GM21528 (cell line): ENCODE measurements at regions not wholly inside any gene's neighbourhood (a gene's known extent, or its start where the extent isn't known, plus 50 kb on each side); places are given as distances from the start of the nearest gene placed in this dataset.
"Not testable (repeated sequence)": the region's sequence is repeated elsewhere in the genome, so short reads cannot be mapped to it uniquely, and the experiment has no call there.

Experiments used
- ATAC-seq: cut with Tn5 transposase; IDR thresholded peaks from one replicate; pipeline ENCODE4 v1.9.1; 2021; ENCODE audit warnings: mild to moderate bottlenecking, moderate library complexity; ENCODE audit not compliant: unreplicated experiment, low FRiP score

- ATAC-seq = no peak
These were observed 152.9 kb upstream of the PITX1 start for GRCh38 chr5:135186662-135187522.

- ATAC-seq = no peak
These were observed 151.5 kb upstream of the PITX1 start for GRCh38 chr5:135185481-135186065.

DNA sequence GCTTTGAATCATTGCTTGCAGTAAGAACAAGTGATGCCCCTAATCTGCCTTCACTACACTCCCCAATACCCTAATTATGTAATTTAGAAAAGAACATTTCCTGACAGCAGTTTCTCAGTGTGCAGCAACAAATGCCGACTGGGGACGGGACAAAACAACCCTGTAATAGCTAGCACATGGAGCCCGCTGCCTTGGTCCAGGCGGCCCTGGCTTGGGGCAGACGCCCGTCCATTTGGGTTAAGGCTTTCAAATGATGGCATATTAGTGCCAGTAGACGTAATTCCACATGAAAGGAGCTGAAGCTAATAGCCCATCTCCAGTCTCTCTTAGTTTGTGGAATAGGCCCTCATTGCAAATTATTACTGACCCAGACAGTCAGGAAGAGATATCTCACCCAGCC lies 150.6 kb upstream of the PITX1 start:
- no peak for ATAC-seq

- no peak for ATAC-seq
These were observed 149.4 kb upstream of the PITX1 start for GRCh38 chr5:135183464-135183863.

GRCh38 chr5:135182675-135183074 lies 148.6 kb upstream of the PITX1 start:
- no peak for ATAC-seq

DNA sequence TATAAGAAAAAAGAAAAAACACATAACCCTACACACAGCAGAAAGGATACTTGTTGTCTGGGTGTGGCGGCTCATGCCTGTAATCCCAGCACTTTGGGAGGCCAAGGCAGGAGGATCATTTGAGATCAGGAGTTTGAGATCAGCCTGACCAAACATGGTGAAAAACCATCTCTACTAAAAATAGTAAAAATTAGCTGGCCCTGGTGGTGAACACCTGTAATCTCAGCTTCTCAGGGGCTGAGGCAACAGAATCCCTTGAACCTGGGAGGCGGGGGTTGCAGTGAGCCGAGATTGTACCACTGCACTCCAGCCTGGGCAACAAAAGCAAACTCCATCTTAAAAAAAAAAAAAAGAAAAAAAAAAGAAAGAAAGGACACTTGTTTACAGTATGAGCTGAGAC lies 147.6 kb upstream of the PITX1 start:
- ATAC-seq = no peak

- ATAC-seq = no peak
These were observed 145.4 kb upstream of the PITX1 start for GRCh38 chr5:135179308-135179980.

- no peak for ATAC-seq
These were observed 144.6 kb upstream of the PITX1 start for GRCh38 chr5:135178476-135179155.

DNA sequence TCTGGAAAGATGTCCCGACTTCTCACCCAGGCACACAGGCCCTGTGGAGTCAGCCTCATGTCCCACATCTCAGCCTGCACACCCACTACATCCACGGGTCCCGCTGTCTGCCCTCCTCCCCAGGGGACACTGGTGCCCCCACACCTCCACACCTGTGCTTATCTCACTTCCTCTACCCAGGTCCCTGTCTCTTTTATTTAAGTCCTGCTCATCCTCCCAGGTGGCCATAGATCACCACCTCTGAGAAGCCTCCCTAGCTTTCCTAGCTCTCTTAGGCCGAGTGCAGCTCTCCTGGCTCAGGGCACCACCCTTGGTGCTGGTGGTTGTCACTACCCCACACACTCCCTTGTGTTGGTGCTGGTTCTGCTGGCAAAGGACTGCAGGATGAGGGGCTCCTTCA lies 143.6 kb upstream of the PITX1 start:
- no peak for ATAC-seq

DNA sequence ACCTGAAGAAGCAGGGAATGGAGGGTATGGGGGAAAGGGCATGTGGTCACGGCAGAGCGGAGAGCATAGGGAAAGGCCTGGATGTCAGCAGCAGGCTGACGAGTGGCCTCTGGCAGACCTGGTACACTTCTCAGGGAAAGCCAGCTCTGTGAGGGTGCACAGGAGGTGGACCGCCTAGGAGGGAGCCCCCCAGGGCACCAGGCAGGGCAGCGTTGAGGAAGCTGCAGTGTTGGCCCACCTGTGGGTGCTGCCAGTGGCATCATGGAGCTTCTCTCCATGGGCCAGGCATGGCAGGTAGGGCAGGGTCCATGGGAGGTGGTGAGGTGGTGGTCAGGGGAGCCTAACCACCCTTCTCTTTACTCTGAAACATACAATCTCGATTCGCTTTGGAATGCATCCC lies 143.0 kb upstream of the PITX1 start:
- no peak for ATAC-seq

DNA sequence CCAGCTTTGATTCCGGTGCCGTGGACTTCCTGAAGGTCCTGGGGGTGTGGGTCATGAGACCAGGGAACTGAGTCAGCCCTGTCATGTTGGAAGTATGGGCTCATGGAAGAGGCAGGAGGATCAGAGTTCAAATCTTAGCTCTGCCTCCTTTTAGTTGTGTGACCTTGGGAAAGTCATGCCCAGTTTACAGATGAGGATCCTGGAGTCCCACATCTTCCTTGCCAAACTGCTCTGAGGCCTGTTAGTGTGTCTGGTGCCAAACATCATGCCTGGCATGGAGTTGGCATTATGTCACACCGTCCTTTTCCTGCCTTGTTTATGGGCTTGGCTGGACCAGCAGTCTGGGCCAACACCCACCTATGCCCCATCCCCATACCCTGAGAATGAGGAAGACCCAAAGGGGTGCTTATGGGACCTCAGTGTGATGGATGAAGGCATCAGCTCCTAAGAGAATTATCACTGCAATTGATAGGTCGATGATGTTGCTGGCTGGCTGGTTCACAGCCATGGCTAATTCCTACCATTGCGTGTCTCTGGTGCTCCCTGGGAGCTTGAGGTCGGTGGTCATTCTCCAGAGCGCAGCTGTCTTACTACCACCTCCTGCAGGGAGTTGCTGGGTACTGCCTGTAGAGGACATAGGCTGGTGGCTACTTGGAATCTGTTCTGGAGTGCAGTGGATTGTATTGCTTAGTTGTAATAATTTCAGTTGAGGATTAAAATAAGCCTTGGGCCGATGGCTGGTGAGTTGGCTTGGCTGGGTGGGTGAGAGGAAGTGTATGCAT lies 140.5 kb upstream of the PITX1 start:
- ATAC-seq = no peak

GRCh38 chr5:135173662-135174290 lies 139.7 kb upstream of the PITX1 start:
- ATAC-seq = no peak

DNA sequence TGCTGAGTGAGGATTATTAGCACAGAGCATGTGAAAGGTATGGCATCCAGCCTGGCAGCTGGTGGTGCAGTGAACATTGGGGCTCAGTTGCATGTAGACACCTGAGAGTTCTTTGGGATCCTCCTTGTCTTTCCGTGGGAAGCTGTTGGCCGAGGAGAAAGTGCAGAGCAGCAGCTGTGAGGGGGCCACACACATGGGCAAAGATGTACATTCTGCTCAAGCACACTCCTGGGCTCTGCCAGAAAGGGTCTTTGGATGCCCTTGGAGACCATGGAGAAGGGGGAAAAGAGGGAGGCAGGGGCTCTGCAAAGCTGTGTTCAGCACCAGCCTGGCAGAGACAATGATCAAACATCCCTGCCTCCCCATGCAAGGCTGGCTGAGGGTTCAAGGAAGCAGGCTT lies 138.7 kb upstream of the PITX1 start:
- ATAC-seq = no peak

GRCh38 chr5:135171336-135171735 lies 137.3 kb upstream of the PITX1 start:
- ATAC-seq = no peak

DNA sequence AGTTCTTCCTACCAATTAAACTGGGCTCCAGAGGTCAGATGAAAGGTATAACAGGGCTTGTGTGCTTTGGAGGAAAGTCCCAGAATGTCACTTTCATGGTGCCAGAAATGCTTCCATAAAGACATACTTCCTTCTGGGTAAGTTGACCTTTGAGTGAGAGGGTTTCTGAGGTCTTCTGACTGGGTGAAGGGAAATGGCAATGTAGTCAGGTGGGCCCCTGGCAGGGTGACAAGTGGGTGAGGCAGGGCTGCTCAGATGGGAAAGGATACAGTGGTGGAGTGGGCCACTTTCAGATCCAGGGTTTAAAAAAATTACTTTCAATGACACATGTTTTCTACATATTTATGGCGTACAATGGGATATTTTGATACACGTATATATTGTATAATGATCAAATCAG lies 136.5 kb upstream of the PITX1 start:
- ATAC-seq = no peak

DNA sequence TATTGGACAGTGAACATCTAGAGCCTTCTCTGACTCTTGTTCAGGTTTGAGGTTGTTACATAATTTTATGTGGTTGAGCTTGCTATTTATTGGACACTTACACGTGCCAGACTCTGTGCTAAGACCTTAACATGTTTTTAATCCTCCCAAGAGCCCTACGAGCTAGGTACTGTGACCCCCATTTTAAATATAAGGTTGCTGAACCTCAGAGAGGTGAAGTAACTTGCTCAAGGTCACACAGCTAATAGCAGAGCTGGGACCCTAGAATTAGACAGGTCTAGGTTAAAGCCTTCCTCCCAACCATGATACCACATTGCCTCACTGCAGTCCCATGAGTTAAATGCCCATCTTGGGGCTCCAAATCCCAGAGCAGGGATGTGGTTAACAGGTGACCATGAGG lies 135.7 kb upstream of the PITX1 start:
- ATAC-seq = no peak

GRCh38 chr5:135167634-135168033 lies 133.6 kb upstream of the PITX1 start:
- ATAC-seq = no peak

- ATAC-seq = not testable (repeated sequence)
These were observed 131.0 kb upstream of the PITX1 start for GRCh38 chr5:135164873-135165614.

GRCh38 chr5:135163964-135164363 lies 129.9 kb upstream of the PITX1 start:
- no peak for ATAC-seq
